ENCODE measurements at regions not wholly inside any gene's neighbourhood (a gene's known extent, or its start where the extent isn't known, plus 50 kb on each side); places are given as distances from the start of the nearest gene placed in this dataset.

DNA sequence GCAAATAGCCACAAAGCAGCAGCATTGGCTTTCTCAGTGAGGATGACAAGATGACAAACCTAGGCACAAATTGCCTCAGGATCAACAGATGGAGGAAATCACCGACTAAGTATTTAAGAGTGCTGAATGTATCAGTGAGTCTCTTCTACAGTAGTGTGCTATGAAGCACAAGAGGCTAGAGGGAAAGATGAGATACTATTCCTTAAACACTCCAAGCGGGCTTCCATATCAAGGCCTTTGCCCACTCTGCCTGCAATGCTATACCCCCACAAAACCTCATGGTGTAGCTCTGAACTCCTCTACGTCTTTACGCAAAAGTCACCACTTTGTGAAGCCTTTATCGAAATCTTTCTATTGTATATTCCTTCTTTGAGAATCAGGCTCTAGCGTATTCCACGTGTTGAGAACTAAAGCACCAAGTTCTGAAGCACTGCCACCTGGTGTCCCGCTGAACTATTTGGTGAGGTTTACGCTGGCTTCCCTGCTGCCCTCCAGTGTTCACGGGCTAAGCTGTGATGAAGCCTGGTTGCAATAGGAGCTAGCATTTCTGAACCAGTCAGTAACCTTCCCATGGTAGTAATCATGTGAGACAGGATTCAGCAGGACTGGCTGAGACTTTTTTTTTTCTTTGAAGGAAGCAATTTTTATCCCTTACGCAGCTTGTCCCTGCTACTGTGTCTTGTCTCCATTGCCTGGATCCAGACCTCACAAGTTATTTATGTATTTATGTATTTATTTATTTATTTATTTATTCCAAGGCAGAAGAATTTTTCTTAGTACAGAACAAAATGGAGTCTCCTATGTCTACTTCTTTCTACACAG, 426.5 kb upstream of the OR4E1 start:
- TF ChIP-seq, protein P1, sequence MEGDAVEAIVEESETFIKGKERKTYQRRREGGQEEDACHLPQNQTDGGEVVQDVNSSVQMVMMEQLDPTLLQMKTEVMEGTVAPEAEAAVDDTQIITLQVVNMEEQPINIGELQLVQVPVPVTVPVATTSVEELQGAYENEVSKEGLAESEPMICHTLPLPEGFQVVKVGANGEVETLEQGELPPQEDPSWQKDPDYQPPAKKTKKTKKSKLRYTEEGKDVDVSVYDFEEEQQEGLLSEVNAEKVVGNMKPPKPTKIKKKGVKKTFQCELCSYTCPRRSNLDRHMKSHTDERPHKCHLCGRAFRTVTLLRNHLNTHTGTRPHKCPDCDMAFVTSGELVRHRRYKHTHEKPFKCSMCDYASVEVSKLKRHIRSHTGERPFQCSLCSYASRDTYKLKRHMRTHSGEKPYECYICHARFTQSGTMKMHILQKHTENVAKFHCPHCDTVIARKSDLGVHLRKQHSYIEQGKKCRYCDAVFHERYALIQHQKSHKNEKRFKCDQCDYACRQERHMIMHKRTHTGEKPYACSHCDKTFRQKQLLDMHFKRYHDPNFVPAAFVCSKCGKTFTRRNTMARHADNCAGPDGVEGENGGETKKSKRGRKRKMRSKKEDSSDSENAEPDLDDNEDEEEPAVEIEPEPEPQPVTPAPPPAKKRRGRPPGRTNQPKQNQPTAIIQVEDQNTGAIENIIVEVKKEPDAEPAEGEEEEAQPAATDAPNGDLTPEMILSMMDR (IDR thresholded peaks at IDR 0.05) = peak in 5 of 7 experiments; percentile 38 to 62 (median 55)
- TF ChIP-seq EP300 (IDR thresholded peaks at IDR 0.05) = no peak
